ENCODE measurements at regions not wholly inside any gene's neighbourhood (a gene's known extent, or its start where the extent isn't known, plus 50 kb on each side); places are given as distances from the start of the nearest gene placed in this dataset.
"Not testable (repeated sequence)": the region's sequence is repeated elsewhere in the genome, so short reads cannot be mapped to it uniquely, and the experiment has no call there.

DNA sequence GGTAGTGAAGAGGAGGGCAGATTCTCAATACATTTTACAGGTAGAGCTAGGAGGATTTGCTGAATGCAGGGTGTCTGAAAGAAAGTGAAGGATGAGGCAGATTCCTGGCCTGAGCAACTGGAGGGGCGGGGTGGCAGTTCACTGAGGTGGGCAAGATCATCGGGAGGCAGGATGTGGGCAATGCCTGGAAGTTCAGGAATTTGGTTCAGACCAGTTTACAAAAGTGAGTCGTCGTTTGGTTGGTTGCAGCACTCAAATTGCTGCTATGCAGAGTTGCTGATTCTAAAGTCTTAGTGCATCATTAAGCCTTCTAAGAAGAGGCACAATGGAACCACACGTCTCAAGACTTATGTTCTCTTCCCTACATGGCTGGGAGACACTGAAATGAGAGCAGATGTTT lies 134.0 kb downstream of the MFSD1 start:
- TF ChIP-seq, protein P1, sequence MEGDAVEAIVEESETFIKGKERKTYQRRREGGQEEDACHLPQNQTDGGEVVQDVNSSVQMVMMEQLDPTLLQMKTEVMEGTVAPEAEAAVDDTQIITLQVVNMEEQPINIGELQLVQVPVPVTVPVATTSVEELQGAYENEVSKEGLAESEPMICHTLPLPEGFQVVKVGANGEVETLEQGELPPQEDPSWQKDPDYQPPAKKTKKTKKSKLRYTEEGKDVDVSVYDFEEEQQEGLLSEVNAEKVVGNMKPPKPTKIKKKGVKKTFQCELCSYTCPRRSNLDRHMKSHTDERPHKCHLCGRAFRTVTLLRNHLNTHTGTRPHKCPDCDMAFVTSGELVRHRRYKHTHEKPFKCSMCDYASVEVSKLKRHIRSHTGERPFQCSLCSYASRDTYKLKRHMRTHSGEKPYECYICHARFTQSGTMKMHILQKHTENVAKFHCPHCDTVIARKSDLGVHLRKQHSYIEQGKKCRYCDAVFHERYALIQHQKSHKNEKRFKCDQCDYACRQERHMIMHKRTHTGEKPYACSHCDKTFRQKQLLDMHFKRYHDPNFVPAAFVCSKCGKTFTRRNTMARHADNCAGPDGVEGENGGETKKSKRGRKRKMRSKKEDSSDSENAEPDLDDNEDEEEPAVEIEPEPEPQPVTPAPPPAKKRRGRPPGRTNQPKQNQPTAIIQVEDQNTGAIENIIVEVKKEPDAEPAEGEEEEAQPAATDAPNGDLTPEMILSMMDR (IDR thresholded peaks at IDR 0.05; ENCODE audit: insufficient read depth, low read length) = no peak
- DNase-seq (ENCODE audit: low read depth) = no peak

GRCh38 chr3:158936530-158937113 lies 134.8 kb downstream of the MFSD1 start:
- no peak overlapping the region for H3K4me3 ChIP-seq (ENCODE audit: low read depth, low read length)
- no peak for DNase-seq (ENCODE audit: low read depth)
- TF ChIP-seq, protein P1 (IDR thresholded peaks at IDR 0.05; ENCODE audit: insufficient read depth, low read length) = no peak

More for the DNA sequence above, 134.0 kb downstream of the MFSD1 start:
- H3K4me3 ChIP-seq (ENCODE audit: low read depth, low read length) = no peak overlapping the region

- H3K4me3 ChIP-seq (ENCODE audit: low read depth, low read length) = no peak overlapping the region
- TF ChIP-seq, protein P1 (IDR thresholded peaks at IDR 0.05; ENCODE audit: insufficient read depth, low read length) = no peak
- peak; percentile 4 for DNase-seq (ENCODE audit: low read depth)
Observed at GRCh38 chr3:158950178-158950901, 148.5 kb downstream of the MFSD1 start.

GRCh38 chr3:158953131-158953530 lies 151.3 kb downstream of the MFSD1 start:
- H3K4me3 ChIP-seq (ENCODE audit: low read depth, low read length) = no peak overlapping the region
- TF ChIP-seq, protein P1 (IDR thresholded peaks at IDR 0.05; ENCODE audit: insufficient read depth, low read length) = no peak
- DNase-seq (ENCODE audit: low read depth) = no peak

GRCh38 chr3:158954420-158954819 lies 152.6 kb downstream of the MFSD1 start:
- TF ChIP-seq, protein P1 (IDR thresholded peaks at IDR 0.05; ENCODE audit: insufficient read depth, low read length) = no peak
- no peak for DNase-seq (ENCODE audit: low read depth)
- H3K4me3 ChIP-seq (ENCODE audit: low read depth, low read length) = no peak overlapping the region

- not testable (repeated sequence) for DNase-seq (ENCODE audit: low read depth); H3K4me3 ChIP-seq (ENCODE audit: low read depth, low read length)
Observed at GRCh38 chr3:158957777-158958176, 155.9 kb downstream of the MFSD1 start.

DNA sequence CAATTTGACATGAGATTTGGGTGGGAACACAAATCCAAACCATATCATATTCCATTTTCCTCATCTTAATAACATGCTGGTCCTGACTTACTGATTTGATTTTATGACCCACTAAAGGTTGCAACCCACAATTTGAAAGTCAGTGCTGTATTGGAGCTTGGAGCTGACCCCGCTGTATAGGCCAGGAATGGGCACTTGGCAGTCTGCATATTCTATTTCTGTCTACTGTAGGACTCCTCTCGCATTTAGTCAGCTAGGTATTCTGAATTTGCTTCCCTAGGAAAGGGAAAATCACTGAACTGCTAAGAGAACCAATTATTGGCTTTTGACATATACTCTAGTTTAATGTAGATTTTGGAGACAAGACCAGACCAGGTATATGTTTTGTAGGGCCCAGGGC lies 157.0 kb downstream of the MFSD1 start:
- no peak for DNase-seq (ENCODE audit: low read depth)
- TF ChIP-seq, protein P1 (IDR thresholded peaks at IDR 0.05; ENCODE audit: insufficient read depth, low read length) = no peak
- H3K4me3 ChIP-seq (ENCODE audit: low read depth, low read length) = no peak overlapping the region
